NCI-H146 (cell line): ENCODE measurements at regions not wholly inside any gene's neighbourhood (a gene's known extent, or its start where the extent isn't known, plus 50 kb on each side); places are given as distances from the start of the nearest gene placed in this dataset.
"Not testable (repeated sequence)": the region's sequence is repeated elsewhere in the genome, so short reads cannot be mapped to it uniquely, and the experiment has no call there.

ENCODE experiments used
- DNase-seq: peaks from one replicate; lab custom pipeline; 2025; lab: John Stamatoyannopoulos, UW

- not testable (repeated sequence) for DNase-seq
Observed at GRCh38 chr7:106713452-106713851, 52.5 kb upstream of the CCDC71L start.

GRCh38 chr7:106714590-106715442, 53.9 kb upstream of the CCDC71L start:
- not testable (repeated sequence) for DNase-seq

GRCh38 chr7:106715730-106716129, 54.8 kb upstream of the CCDC71L start:
- no peak for DNase-seq

- no peak for DNase-seq
Observed at GRCh38 chr7:106717254-106717954, 56.4 kb upstream of the CCDC71L start.

GRCh38 chr7:106717955-106718871, 57.3 kb upstream of the CCDC71L start:
- DNase-seq = peak; percentile 63

- DNase-seq = no peak
Observed at GRCh38 chr7:106720641-106721040, 59.7 kb upstream of the CCDC71L start.

- no peak for DNase-seq
Observed at GRCh38 chr7:106721816-106722785, 61.1 kb upstream of the CCDC71L start.

GRCh38 chr7:106723398-106723797, 62.4 kb upstream of the CCDC71L start:
- DNase-seq = peak; percentile 6

- no peak for DNase-seq
Observed at GRCh38 chr7:106729720-106730385, 68.9 kb upstream of the CCDC71L start.

- no peak for DNase-seq
Observed at GRCh38 chr7:106731187-106731586, 70.2 kb upstream of the CCDC71L start.

- peak; percentile 12 for DNase-seq
Observed at GRCh38 chr7:106731646-106732444, 70.9 kb upstream of the CCDC71L start.

- DNase-seq = no peak
Observed at GRCh38 chr7:106735637-106736036, 74.7 kb upstream of the CCDC71L start.

GRCh38 chr7:106736123-106736507, 75.2 kb upstream of the CCDC71L start:
- DNase-seq = no peak

GRCh38 chr7:106736508-106737201, 75.7 kb upstream of the CCDC71L start:
- DNase-seq = peak; percentile 41

GRCh38 chr7:106737202-106737562, 76.2 kb upstream of the CCDC71L start:
- DNase-seq = peak; percentile 14

GRCh38 chr7:106740806-106741205, 79.8 kb upstream of the CCDC71L start:
- DNase-seq = no peak

GRCh38 chr7:106744563-106745091, 83.7 kb upstream of the CCDC71L start:
- no peak for DNase-seq

GRCh38 chr7:106747301-106747700, 86.3 kb upstream of the CCDC71L start:
- not testable (repeated sequence) for DNase-seq

GRCh38 chr7:106747804-106748203, 86.8 kb upstream of the CCDC71L start:
- DNase-seq = no peak
